DMS153 treated with DMSO at 0.1 percent for 48 hours (cell line): ENCODE measurements at regions not wholly inside any gene's neighbourhood (a gene's known extent, or its start where the extent isn't known, plus 50 kb on each side); places are given as distances from the start of the nearest gene placed in this dataset.

Experiments used
- DNase-seq: peaks from one replicate; lab custom pipeline; 2025; ENCODE audit not compliant: unreplicated experiment; lab: John Stamatoyannopoulos, UW

GRCh38 chr16:35713762-35714650 lies 2254.6 kb downstream of the TP53TG3F start:
- no peak for DNase-seq

- DNase-seq, result no peak
These were observed 2255.3 kb downstream of the TP53TG3F start for GRCh38 chr16:35714665-35715064.

- DNase-seq, result no peak
These were observed 2265.1 kb downstream of the TP53TG3F start for GRCh38 chr16:35724551-35724950.

- no peak for DNase-seq
These were observed 2266.5 kb downstream of the TP53TG3F start for GRCh38 chr16:35725949-35726348.

GRCh38 chr16:35730251-35730650 lies 2270.8 kb downstream of the TP53TG3F start:
- DNase-seq, result no peak

- DNase-seq, result no peak
These were observed 2272.1 kb downstream of the TP53TG3F start for GRCh38 chr16:35731341-35732040.

GRCh38 chr16:35732046-35732810 lies 2272.8 kb downstream of the TP53TG3F start:
- DNase-seq, result no peak

- no peak for DNase-seq
These were observed 2274.0 kb downstream of the TP53TG3F start for GRCh38 chr16:35733278-35733965.

GRCh38 chr16:35733971-35734702 lies 2274.7 kb downstream of the TP53TG3F start:
- no peak for DNase-seq

GRCh38 chr16:35734728-35735402 lies 2275.5 kb downstream of the TP53TG3F start:
- DNase-seq, result no peak

GRCh38 chr16:35735403-35736251 lies 2276.2 kb downstream of the TP53TG3F start:
- no peak for DNase-seq

- DNase-seq, result no peak
These were observed 2277.1 kb downstream of the TP53TG3F start for GRCh38 chr16:35736546-35736945.

GRCh38 chr16:35737076-35737475 lies 2277.7 kb downstream of the TP53TG3F start:
- DNase-seq, result no peak

GRCh38 chr16:35741546-35741945 lies 2282.1 kb downstream of the TP53TG3F start:
- DNase-seq, result no peak

GRCh38 chr16:35743101-35743692 lies 2283.8 kb downstream of the TP53TG3F start:
- no peak for DNase-seq

GRCh38 chr16:35744084-35744483 lies 2284.7 kb downstream of the TP53TG3F start:
- no peak for DNase-seq

GRCh38 chr16:35744726-35745125 lies 2285.3 kb downstream of the TP53TG3F start:
- DNase-seq, result no peak

- no peak for DNase-seq
These were observed 2285.8 kb downstream of the TP53TG3F start for GRCh38 chr16:35745191-35745590.
